ENCODE measurements at regions not wholly inside any gene's neighbourhood (a gene's known extent, or its start where the extent isn't known, plus 50 kb on each side); places are given as distances from the start of the nearest gene placed in this dataset.
A peak's percentile ranks its signal among the peaks of the same experiment; 100 is the strongest.
"Not testable (repeated sequence)": the region's sequence is repeated elsewhere in the genome, so short reads cannot be mapped to it uniquely, and the experiment has no call there.

GRCh38 chr10:34957531-34957930 is 132.6 kb downstream of the CUL2 start:
- no peak for DNase-seq

GRCh38 chr10:34956756-34957155 is 133.4 kb downstream of the CUL2 start:
- DNase-seq, result no peak

- no peak for DNase-seq
Observed at GRCh38 chr10:34955391-34955790, 134.8 kb downstream of the CUL2 start.

- DNase-seq, result no peak
Observed at GRCh38 chr10:34954142-34954541, 136.0 kb downstream of the CUL2 start.

- DNase-seq, result peak; percentile 45 to 64
Observed at GRCh38 chr10:34951263-34951887, 136.3 kb upstream of the PARD3 start.

- not testable (repeated sequence) for DNase-seq
Observed at GRCh38 chr10:34945951-34946522, 130.9 kb upstream of the PARD3 start.

GRCh38 chr10:34941471-34942357 is 126.6 kb upstream of the PARD3 start:
- DNase-seq, result no peak

- no peak for DNase-seq
Observed at GRCh38 chr10:34940436-34940835, 125.3 kb upstream of the PARD3 start.

GRCh38 chr10:34938399-34938670 is 123.2 kb upstream of the PARD3 start:
- no peak for DNase-seq

- not testable (repeated sequence) for DNase-seq
Observed at GRCh38 chr10:34937643-34938398, 122.7 kb upstream of the PARD3 start.

GRCh38 chr10:34936061-34936460 is 121.0 kb upstream of the PARD3 start:
- no peak for DNase-seq

- no peak for DNase-seq
Observed at GRCh38 chr10:34933676-34934075, 118.6 kb upstream of the PARD3 start.

GRCh38 chr10:34932235-34932634 is 117.1 kb upstream of the PARD3 start:
- no peak for DNase-seq

GRCh38 chr10:34931216-34931615 is 116.1 kb upstream of the PARD3 start:
- no peak for DNase-seq

- no peak for DNase-seq
Observed at GRCh38 chr10:34922138-34922537, 107.0 kb upstream of the PARD3 start.

- no peak for DNase-seq
Observed at GRCh38 chr10:34920578-34920977, 105.5 kb upstream of the PARD3 start.

- no peak for DNase-seq
Observed at GRCh38 chr10:34918776-34919315, 103.8 kb upstream of the PARD3 start.

GRCh38 chr10:34918060-34918775 is 103.1 kb upstream of the PARD3 start:
- no peak for DNase-seq

GRCh38 chr10:34916314-34916713 is 101.2 kb upstream of the PARD3 start:
- DNase-seq, result peak in 1 of 2 experiments; percentile 6

- DNase-seq, result no peak
Observed at GRCh38 chr10:34912771-34913170, 97.7 kb upstream of the PARD3 start.

GRCh38 chr10:34911661-34912205 is 96.6 kb upstream of the PARD3 start:
- no peak for DNase-seq

- no peak for DNase-seq
Observed at GRCh38 chr10:34908481-34908880, 93.4 kb upstream of the PARD3 start.
